HG02973 (cell line): ENCODE measurements at regions not wholly inside any gene's neighbourhood (a gene's known extent, or its start where the extent isn't known, plus 50 kb on each side); places are given as distances from the start of the nearest gene placed in this dataset.

Source experiments
- ATAC-seq: cut with Tn5 transposase; IDR thresholded peaks from one replicate; pipeline ENCODE4 v1.9.1; 2021; ENCODE audit warnings: moderate library complexity; ENCODE audit not compliant: unreplicated experiment

- ATAC-seq = no peak
Measured at GRCh38 chr2:13089971-13090370, 373.2 kb downstream of the TRIB2 start.

- no peak for ATAC-seq
Measured at GRCh38 chr2:13091455-13091854, 374.7 kb downstream of the TRIB2 start.

- no peak for ATAC-seq
Measured at GRCh38 chr2:13091861-13092378, 375.2 kb downstream of the TRIB2 start.

- ATAC-seq = no peak
Measured at GRCh38 chr2:13093416-13093991, 376.8 kb downstream of the TRIB2 start.

- no peak for ATAC-seq
Measured at GRCh38 chr2:13102397-13103063, 385.8 kb downstream of the TRIB2 start.

GRCh38 chr2:13103151-13103550 lies 386.4 kb downstream of the TRIB2 start:
- no peak for ATAC-seq

GRCh38 chr2:13103778-13104493 lies 387.2 kb downstream of the TRIB2 start:
- ATAC-seq = no peak

- ATAC-seq = no peak
Measured at GRCh38 chr2:13104723-13105122, 388.0 kb downstream of the TRIB2 start.

GRCh38 chr2:13106302-13106701 lies 389.6 kb downstream of the TRIB2 start:
- ATAC-seq = peak; percentile 57

GRCh38 chr2:13109516-13109915 lies 392.8 kb downstream of the TRIB2 start:
- ATAC-seq = no peak

- no peak for ATAC-seq
Measured at GRCh38 chr2:13110825-13111224, 394.1 kb downstream of the TRIB2 start.

GRCh38 chr2:13113002-13113401 lies 396.3 kb downstream of the TRIB2 start:
- no peak for ATAC-seq

- ATAC-seq = no peak
Measured at GRCh38 chr2:13114391-13114790, 397.7 kb downstream of the TRIB2 start.

- no peak for ATAC-seq
Measured at GRCh38 chr2:13115643-13116042, 398.9 kb downstream of the TRIB2 start.

- ATAC-seq = no peak
Measured at GRCh38 chr2:13121096-13121495, 404.4 kb downstream of the TRIB2 start.

- no peak for ATAC-seq
Measured at GRCh38 chr2:13128139-13128538, 411.4 kb downstream of the TRIB2 start.

- no peak for ATAC-seq
Measured at GRCh38 chr2:13135369-13135768, 418.6 kb downstream of the TRIB2 start.

- no peak for ATAC-seq
Measured at GRCh38 chr2:13135856-13136255, 419.1 kb downstream of the TRIB2 start.

GRCh38 chr2:13137679-13138078 lies 420.9 kb downstream of the TRIB2 start:
- ATAC-seq = no peak

- ATAC-seq = no peak
Measured at GRCh38 chr2:13141315-13141714, 424.6 kb downstream of the TRIB2 start.

GRCh38 chr2:13143451-13143850 lies 426.7 kb downstream of the TRIB2 start:
- ATAC-seq = no peak

- ATAC-seq = no peak
Measured at GRCh38 chr2:13156916-13157315, 440.2 kb downstream of the TRIB2 start.
